Globus pallidus (tissue), 1 donor: ENCODE measurements at regions not wholly inside any gene's neighbourhood (a gene's known extent, or its start where the extent isn't known, plus 50 kb on each side); places are given as distances from the start of the nearest gene placed in this dataset.
A peak's percentile ranks its signal among the peaks of the same experiment; 100 is the strongest.

Source experiments
- DNase-seq: peaks from one replicate; pipeline ENCODE4 v3.0.0-alpha.2; 2015; ENCODE audit warnings: low spot score

GRCh38 chr2:67625178-67625577, 228.0 kb downstream of the ETAA1 start:
- DNase-seq, result no peak

DNA sequence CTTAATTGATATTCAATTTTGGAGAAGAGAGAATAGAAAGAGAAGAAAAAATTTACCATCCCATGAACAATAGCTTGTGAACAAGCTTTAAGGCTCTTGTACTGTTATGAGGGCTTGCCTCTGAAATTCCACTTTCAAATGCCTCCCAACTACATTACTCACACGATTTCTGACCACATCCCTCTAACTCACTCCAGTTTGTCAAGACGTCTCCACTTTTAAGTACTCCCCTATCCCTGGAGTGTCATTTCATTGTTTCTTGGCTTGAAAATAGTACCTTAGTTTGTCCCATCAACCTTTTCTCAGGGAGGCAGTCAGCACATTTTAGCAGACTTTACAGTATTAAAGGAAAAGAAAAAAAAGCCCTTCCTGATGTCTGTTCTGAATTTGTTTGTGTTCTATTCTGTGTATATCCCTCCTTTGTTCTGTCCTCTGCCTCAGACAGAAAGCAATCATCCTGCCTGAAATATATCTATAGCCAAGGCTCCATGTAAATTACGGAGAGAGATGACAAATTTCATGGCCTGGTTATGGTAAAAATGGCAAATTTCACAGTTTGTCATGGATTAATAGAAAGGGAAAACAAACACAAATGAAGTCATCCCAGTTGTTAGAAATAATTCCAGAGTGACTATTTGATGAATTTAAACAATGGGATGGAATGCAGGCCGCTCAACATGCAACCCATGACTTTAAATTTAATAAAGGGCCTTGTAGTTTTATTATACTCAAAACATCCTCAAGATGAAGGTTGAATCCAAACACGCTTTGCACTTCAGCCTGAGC, 228.8 kb downstream of the ETAA1 start:
- DNase-seq, result no peak

GRCh38 chr2:67626656-67627055, 229.5 kb downstream of the ETAA1 start:
- no peak for DNase-seq

DNA sequence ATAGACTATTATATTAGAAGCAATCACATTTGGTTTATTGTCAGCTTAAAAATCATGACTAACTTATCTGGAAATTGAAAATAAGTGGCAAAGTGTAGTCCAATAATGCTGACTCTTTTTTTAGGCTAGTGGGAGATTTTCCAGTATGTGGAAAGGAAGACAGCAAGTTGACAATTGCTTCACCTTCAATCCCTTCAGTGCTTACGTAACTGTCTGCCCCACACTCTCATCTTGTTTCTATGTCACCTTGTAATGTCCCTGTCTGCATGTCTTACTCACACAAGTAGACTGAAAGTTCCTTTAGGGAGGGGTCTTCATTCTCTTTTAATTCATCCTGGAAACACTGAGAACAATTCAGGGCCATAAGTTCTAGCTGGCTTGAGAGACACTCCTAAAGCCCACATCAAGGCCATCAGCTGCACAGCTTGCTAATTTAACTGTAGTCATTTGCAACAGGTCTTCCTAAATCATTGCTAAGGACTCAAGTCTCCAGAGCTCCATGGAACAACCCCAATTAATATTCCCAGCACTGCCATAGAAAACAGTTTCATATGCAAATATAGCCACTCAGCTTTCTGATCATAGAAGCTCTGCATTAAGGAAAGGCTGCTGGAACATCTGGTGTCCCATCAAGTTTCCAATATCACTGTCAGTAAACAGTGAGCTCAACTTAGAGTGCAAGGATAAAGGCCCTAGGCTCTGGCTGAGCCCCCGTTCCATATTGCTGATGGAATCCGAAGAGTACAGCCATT, 230.5 kb downstream of the ETAA1 start:
- DNase-seq, result no peak

GRCh38 chr2:67628892-67629291, 231.8 kb downstream of the ETAA1 start:
- DNase-seq, result no peak

- no peak for DNase-seq
Observed at GRCh38 chr2:67631483-67631882, 234.3 kb downstream of the ETAA1 start.

DNA sequence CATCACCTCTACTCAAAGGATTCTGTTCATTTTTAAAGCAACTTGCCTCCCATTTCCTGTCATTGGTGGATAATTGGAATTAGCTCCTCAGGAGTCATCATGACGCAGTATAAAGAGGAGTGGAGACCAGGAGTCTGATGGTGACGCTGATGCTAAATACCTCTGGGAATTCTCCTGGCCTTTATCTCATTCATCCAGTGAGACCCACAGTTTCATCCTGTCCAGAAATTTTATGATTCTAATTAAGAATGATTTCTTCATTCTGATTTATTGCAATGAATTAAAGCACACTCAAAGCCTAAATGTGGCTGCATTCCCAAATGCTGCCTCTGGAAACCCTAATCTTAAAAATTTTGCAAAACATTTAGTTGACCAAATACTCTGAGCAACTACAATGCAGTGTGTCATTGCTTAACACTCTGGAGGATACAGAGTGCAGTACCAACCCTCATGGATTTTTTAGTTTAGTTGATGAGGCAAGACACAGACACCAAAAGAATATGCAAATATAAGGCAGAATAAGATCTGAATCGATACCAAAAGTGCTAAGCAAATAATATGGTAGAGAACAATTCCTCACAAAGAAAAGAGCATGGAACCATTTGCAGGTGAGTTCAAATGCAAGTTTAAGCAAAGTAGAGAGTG, 236.2 kb downstream of the ETAA1 start:
- DNase-seq, result no peak

- no peak for DNase-seq
Observed at GRCh38 chr2:67638146-67638545, 241.0 kb downstream of the ETAA1 start.

DNA sequence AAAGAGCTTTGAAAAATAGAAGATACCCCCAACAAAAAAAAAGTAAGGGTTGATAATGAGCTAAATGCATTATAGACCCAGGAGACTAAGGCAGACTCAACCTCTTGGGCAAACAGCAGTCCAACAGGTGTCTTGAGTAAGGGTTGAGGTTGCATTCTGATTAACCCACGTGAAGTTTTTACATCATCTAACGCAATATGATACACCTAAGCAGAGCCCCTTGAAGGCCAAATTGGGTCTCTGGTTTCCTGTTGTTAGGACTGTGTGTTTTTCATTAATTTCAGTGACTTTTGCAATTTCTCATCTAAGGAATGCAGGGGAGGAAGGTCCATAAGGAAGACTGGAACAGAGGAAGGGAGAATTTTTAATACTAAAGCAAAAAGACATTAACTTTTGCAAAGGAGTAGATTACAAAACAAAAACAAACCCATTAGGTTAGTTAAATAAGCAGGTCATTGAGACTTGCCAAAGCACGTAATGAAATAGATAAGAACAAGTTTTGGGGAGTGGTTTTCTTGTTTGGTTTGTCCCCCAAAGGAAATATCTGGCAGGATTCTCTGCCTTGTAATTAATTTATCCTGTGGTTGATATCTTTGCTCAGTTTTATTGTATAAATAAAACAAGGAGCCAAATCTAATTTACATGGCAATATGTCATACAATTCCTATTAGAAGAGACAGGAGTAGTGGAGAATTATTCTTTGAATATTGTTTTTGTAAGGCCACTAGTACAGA, 244.3 kb downstream of the ETAA1 start:
- no peak for DNase-seq

- DNase-seq, result no peak
Observed at GRCh38 chr2:67642046-67642382, 244.9 kb downstream of the ETAA1 start.

DNA sequence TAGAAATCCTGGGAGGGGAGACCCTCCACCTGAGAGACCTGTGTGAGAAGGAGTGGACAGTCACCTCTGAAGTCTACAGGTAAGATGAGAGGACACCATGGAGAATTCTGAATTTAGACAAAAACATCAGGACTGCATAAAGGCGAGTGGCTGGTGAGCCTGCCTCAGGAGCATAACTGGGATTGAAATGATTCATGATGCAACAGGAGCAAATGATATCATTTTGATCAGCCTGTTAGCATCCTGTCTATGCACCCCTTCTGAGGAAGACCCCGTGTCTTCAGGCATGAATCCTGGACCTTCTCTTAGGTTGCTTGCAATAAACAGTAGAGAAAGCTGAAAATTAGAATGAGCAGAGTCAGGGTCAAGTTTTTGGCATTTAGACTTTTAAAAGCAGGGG, 245.8 kb downstream of the ETAA1 start:
- no peak for DNase-seq

GRCh38 chr2:67645280-67646138, 248.4 kb downstream of the ETAA1 start:
- no peak for DNase-seq

- DNase-seq, result no peak
Observed at GRCh38 chr2:67646714-67647333, 249.7 kb downstream of the ETAA1 start.

DNA sequence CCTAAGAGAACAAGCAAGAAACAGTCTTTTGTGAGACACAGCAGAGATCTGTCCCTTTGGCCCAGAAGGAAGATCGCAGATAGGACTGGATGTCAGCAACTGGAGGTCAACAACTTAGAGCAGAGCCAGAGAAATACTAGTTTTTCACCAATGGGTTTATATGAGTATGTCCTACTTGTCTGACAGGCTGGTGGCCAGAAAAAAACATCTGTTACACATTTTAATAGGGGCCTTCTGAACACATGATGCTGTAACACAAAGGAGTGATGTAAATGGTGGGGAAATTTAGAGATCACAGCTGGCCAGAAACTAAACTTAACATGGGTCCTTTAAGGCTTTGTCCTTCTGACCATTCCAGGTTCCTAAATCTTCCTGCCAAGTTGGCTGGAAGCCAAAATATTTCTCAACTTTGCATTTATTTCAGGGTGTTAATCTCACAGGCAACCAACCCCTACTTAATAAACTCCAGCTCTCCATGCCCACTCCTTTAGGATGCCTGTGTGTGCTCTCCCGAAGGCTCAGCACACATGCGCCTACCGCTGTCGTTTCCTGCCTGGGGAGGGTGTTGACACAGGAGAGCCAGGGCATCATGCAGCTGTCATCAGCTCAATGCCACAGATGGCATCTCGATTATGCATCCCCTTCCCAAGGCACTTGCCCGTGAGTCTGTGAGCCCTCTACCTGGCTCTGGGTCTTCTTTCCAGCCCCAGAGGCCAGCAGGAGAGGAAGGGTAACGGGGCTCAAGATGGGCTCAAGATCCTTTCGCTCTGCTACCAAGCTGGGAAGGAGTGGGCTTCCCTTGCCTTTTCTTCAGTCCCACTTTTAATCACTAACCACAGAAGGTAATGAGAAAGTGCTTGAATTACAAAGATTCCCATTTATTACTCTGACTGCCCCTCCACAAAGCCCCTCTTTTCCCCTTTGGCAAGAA, 252.5 kb downstream of the ETAA1 start:
- no peak for DNase-seq

- peak; percentile 51 for DNase-seq
Observed at GRCh38 chr2:67650291-67651133, 253.4 kb downstream of the ETAA1 start.

GRCh38 chr2:67651565-67651964, 254.4 kb downstream of the ETAA1 start:
- DNase-seq, result no peak

DNA sequence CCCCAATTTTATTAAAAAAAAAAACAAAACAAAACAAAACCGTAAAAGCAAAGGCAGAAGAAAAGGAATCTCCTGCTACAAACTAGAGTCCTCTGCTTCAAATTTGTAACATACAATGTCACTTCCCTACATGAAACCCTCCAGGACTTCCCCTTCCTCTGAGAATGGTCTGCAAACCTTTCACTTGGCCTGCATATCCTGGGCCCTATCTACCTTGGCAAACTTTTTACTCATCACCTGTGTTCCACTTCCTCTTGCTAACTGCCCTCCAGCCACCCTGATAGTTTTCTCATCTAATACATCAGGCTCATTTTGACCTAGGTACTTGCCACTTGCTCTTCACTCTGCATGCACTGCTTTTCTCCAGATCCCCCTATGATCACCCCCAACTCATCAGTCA, 255.5 kb downstream of the ETAA1 start:
- DNase-seq, result no peak

DNA sequence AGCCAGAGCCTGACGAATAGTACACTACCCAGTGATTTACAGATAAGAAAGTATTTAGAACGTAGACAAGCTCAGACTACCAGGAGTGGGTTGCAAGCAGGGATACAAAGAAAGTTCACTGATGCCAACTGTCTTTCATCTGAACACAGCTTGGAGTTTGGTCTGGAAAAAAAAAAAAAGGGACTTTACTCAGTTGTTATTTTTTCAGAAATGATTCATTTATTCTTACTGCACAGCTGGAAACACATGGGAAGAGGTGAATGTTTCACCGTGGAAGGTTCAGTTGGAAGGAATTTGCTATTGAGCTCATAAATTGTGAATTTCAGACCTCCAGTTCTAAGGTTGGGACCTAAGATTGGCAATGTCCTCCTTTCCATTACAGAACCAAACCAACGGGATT, 259.7 kb downstream of the ETAA1 start:
- no peak for DNase-seq

DNA sequence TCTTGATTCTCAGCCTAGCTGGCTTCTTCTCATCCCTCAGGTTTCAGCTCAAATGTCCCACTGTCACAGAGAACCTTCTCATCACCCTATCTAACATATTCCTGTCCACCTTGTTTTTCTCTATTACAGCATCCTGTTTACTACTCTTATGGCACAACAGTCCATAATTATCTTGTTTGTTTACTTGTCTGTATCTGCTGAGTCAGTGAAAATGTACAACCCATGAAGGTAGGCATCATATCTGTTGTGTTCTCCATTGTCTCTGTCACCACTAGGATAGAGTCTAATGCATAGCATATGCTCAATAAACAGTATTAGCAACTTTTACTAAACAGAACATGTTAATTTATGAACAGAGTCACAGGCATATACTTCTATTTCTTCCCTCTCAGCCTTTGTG, 261.7 kb downstream of the ETAA1 start:
- DNase-seq, result no peak
